GM12891 (cell line): ENCODE measurements at regions not wholly inside any gene's neighbourhood (a gene's known extent, or its start where the extent isn't known, plus 50 kb on each side); places are given as distances from the start of the nearest gene placed in this dataset.
"Not testable (repeated sequence)": the region's sequence is repeated elsewhere in the genome, so short reads cannot be mapped to it uniquely, and the experiment has no call there.

Experiments used
- DNase-seq: peaks from one replicate; pipeline ENCODE4 v3.0.0; 2011; ENCODE audit warnings: low spot score; ENCODE audit not compliant: insufficient read length
- FAIRE-seq: peaks from 2 replicates; lab custom pipeline; 2011; peaks lifted over from hg19 to GRCh38; lab: Jason Lieb, UNC
- PAX5 ChIP-seq: IDR thresholded peaks from 2 replicates; pipeline ENCODE4 v1.6.1; 2011; ENCODE audit warnings: low read length, moderate library complexity, mild to moderate bottlenecking; ENCODE audit not compliant: insufficient read depth, severe bottlenecking
- POLR2A ChIP-seq: IDR thresholded peaks from 2 replicates; pipeline ENCODE4 v1.6.1; 2011; ENCODE audit warnings: low read depth, low read length, control low read depth
- POLR2AphosphoS5 ChIP-seq: IDR thresholded peaks from 2 replicates; pipeline ENCODE4 v1.6.1; 2011; ENCODE audit warnings: low read depth, low read length, control low read depth
- POU2F2 ChIP-seq: IDR thresholded peaks from 2 replicates; pipeline ENCODE4 v1.6.1; 2011; ENCODE audit warnings: low read depth, mild to moderate bottlenecking, control low read depth, low read length, moderate library complexity
- SPI1 ChIP-seq: IDR thresholded peaks from 2 replicates; pipeline ENCODE4 v1.6.1; 2011; ENCODE audit warnings: low read depth, low read length, control low read depth
- TAF1 ChIP-seq: IDR thresholded peaks from 2 replicates; pipeline ENCODE4 v1.6.1; 2011; ENCODE audit warnings: low read depth, low read length, control low read depth

DNA sequence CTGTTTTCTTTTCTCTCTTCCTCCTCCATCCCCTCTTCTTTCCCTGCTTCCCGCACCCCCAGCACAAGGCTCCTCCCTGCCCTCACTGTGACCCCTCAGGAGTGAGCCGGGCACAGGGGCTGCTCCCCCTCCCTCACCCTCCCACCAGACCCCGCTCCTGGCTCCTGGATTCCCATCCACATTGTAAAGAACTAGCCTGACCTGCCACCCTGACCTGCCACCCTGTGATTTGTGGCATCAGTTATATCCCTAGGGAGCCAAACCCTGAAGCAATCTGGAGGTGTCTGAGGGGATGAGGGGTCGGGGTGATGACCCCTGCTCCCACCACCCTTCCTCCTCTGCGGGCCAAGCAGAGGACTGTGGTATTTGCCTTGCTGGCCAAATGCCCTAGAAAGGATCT, 98.0 kb upstream of the LHX1 start:
- FAIRE-seq (no peak), DNase-seq (no peak)
- TF ChIP-seq POU2F2 (no peak), TAF1 (no peak), SPI1 (no peak), PAX5 (no peak), POLR2A (no peak), POLR2AphosphoS5 (no peak)

DNA sequence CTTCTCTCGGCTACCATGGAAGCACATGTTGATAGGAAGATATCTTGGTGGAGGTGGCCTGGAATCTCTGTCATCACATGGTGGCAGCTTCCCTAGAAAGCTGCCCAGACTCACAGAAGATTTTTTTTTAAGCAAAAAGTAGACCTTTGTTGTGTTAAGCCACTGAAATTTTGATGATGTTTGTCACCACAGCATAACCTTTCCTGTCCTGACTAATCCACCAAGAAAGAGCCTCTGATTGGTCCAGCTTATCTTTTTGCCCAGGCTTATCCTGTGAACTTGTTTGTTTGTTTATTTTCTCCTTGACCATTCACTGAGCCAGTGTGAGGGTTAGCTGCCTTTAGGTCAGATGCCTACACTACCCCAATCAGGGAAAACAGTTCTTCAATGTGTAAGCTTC, 96.5 kb upstream of the LHX1 start:
- DNase-seq (no peak), FAIRE-seq (no peak)
- no peak for TF ChIP-seq POLR2A
- TF ChIP-seq POLR2AphosphoS5, result no peak
- no peak for TF ChIP-seq PAX5
- no peak for TF ChIP-seq SPI1
- TF ChIP-seq POU2F2, result no peak
- no peak for TF ChIP-seq TAF1

DNA sequence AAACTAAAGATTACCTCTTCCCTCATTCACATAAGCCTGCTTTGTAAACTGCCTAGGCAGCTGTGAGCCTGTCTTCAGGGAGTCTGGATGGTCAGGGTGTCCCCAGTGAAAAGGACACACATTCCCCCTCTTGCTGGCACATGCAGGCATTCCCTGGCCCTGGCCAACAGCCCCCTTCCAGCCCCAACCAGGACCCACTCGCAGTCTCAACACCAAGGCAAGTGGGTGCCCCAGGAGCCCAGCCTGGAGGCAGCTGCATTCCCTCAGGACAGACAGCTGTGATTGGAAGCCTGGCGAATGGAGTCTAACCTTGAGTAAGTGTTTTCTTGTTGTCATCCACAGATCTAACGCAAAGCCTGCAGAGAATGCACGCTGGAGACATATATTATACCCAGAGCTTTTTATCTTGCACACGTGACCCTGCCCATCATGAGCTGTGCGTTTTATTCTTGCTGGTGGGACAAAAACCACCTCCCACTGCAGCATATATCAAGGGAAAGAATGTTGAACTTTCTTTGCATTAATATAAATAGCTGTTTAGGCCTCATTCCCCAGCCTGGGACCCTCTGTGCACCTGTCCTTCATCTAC, 95.0 kb upstream of the LHX1 start:
- FAIRE-seq (no peak), DNase-seq (no peak)
- TF ChIP-seq TAF1, result no peak
- no peak for TF ChIP-seq POLR2AphosphoS5
- TF ChIP-seq POLR2A, result no peak
- no peak for TF ChIP-seq PAX5
- no peak for TF ChIP-seq POU2F2
- TF ChIP-seq SPI1, result no peak

GRCh38 chr17:36842963-36843558, 94.2 kb upstream of the LHX1 start:
- no peak for FAIRE-seq
- TF ChIP-seq SPI1, result no peak
- TF ChIP-seq POU2F2, result no peak
- no peak for DNase-seq

DNA sequence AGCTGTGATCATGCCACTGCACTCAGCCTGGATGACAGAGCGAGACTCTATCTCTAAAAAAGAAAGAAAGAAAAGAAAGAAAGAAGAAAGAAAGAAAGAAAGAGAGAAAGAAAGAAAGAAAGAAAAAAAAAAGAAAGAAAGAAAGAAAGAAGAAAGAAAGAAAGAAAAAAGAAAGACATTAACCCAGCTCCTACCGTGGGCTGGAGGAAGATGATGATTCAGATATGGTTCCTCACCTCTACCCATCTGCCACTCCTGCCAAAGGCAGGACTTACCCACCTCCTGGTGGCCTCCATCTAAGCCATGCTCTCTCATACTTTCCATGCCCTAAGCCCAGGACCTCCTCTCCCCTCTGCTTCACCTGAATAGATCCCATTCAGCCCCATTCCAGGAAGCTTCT, 93.3 kb upstream of the LHX1 start:
- TF ChIP-seq SPI1 (no peak), POLR2A (no peak), PAX5 (no peak), POU2F2 (no peak), TAF1 (no peak)
- DNase-seq (no peak), FAIRE-seq (no peak)

GRCh38 chr17:36844601-36845000, 92.7 kb upstream of the LHX1 start:
- DNase-seq (no peak), FAIRE-seq (no peak)
- no peak for TF ChIP-seq PAX5
- TF ChIP-seq POLR2A, result no peak
- TF ChIP-seq SPI1, result no peak
- TF ChIP-seq POU2F2, result no peak
- TF ChIP-seq POLR2AphosphoS5, result no peak
- no peak for TF ChIP-seq TAF1

- DNase-seq (no peak), FAIRE-seq (no peak)
- TF ChIP-seq POU2F2 (no peak), POLR2A (no peak), SPI1 (no peak), PAX5 (no peak), POLR2AphosphoS5 (no peak), TAF1 (no peak)
These were observed 91.4 kb upstream of the LHX1 start for GRCh38 chr17:36845916-36846315.

GRCh38 chr17:36846410-36847292, 90.6 kb upstream of the LHX1 start:
- FAIRE-seq, result no peak
- no peak for DNase-seq
- TF ChIP-seq POLR2AphosphoS5 (no peak), TAF1 (no peak), PAX5 (no peak), SPI1 (no peak), POU2F2 (no peak), POLR2A (no peak)

GRCh38 chr17:36848008-36848902, 89.0 kb upstream of the LHX1 start:
- no peak for TF ChIP-seq PAX5
- TF ChIP-seq SPI1, result no peak
- no peak for TF ChIP-seq POLR2AphosphoS5
- TF ChIP-seq POLR2A, result no peak
- no peak for TF ChIP-seq TAF1
- TF ChIP-seq POU2F2, result no peak
- DNase-seq, result no peak
- FAIRE-seq, result no peak

DNA sequence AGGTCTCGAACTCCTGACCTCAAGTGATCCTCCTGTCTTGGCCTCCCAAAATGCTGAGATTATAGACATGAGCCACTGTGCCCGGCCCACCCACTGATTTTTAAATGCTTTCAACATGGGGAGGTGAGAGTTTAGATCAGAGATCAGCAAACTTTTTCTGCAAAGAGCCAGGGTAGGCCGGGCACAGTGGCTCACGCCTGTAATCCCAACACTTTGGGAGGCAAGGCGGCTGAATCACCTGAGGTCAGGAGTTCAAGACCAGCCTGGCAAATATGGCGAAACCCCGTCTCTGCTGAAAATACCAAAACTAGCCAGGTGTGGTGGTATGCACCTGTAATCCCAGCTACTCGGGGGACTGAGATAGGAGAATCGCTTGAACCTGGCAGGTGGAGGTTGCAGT, 88.3 kb upstream of the LHX1 start:
- not testable (repeated sequence) for DNase-seq, FAIRE-seq
